Stomach (tissue), 4 donors: ENCODE measurements at regions not wholly inside any gene's neighbourhood (a gene's known extent, or its start where the extent isn't known, plus 50 kb on each side); places are given as distances from the start of the nearest gene placed in this dataset.

Experiments used
- POLR2A ChIP-seq, 4 donors: fragments of 450-650 bp; IDR thresholded peaks; one replicate each; pipeline ENCODE4 v1.6.1; 2016; ENCODE audit warnings: antibody characterized with exemption in 4 of 4, control low read depth in 2 of 4, mild to moderate bottlenecking in 1 of 4, moderate library complexity in 1 of 4
- POLR2AphosphoS5 ChIP-seq, 3 donors: sonication (generic); formaldehyde crosslinking; IDR thresholded peaks; one replicate each; pipeline ENCODE4 v1.6.1; 2016; ENCODE audit warnings: antibody characterized with exemption in 3 of 3
- TF ChIP-seq, protein P1 (sequence below), 7 experiments: fragments of 450-650 bp in 4 of 7; fragments of 200-600 bp in 3 of 7; sonication (generic) in 3 of 7; IDR thresholded peaks; one replicate each; pipeline ENCODE4 v1.5.1; 2016 to 2019; ENCODE audit warnings: antibody characterized with exemption in 7 of 7, control low read depth in 2 of 7, mild to moderate bottlenecking in 1 of 7

DNA sequence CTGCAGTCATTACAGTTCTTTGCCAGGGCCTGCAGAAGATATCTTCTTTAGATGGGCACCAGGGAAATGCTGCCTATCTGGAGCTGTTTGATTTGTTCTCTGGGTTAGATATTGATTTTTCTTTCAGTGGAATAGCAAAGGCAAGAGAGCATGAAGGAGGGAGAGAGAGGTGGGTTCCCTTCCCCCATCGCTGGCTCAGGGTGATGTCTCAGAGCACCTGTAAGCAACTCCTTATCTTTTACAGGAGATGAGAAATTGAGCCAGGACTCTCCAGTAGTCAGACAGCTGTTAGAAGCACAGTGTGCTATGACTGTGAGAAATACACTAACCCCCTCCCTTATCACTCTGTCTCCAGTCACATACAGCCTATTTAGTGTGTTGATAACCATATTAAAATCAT is 89.3 kb upstream of the SLC24A5 start:
- TF ChIP-seq, protein P1, sequence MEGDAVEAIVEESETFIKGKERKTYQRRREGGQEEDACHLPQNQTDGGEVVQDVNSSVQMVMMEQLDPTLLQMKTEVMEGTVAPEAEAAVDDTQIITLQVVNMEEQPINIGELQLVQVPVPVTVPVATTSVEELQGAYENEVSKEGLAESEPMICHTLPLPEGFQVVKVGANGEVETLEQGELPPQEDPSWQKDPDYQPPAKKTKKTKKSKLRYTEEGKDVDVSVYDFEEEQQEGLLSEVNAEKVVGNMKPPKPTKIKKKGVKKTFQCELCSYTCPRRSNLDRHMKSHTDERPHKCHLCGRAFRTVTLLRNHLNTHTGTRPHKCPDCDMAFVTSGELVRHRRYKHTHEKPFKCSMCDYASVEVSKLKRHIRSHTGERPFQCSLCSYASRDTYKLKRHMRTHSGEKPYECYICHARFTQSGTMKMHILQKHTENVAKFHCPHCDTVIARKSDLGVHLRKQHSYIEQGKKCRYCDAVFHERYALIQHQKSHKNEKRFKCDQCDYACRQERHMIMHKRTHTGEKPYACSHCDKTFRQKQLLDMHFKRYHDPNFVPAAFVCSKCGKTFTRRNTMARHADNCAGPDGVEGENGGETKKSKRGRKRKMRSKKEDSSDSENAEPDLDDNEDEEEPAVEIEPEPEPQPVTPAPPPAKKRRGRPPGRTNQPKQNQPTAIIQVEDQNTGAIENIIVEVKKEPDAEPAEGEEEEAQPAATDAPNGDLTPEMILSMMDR (IDR thresholded peaks at IDR 0.05) = no peak
- TF ChIP-seq POLR2A (IDR thresholded peaks at IDR 0.05) (no peak), POLR2AphosphoS5 (IDR thresholded peaks at IDR 0.05) (no peak)
